OCI-M2 (cell line): ENCODE measurements at regions not wholly inside any gene's neighbourhood (a gene's known extent, or its start where the extent isn't known, plus 50 kb on each side); places are given as distances from the start of the nearest gene placed in this dataset.
"Not testable (repeated sequence)": the region's sequence is repeated elsewhere in the genome, so short reads cannot be mapped to it uniquely, and the experiment has no call there.

Source experiments
- DNase-seq: peaks from one replicate; lab custom pipeline; 2025; ENCODE audit not compliant: unreplicated experiment; lab: John Stamatoyannopoulos, UW

- no peak for DNase-seq
Observed at GRCh38 chr2:82789851-82790205, 1669.3 kb downstream of the SUCLG1 start.

GRCh38 chr2:82781176-82781915 lies 1677.7 kb downstream of the SUCLG1 start:
- DNase-seq, result no peak

- DNase-seq, result no peak
Observed at GRCh38 chr2:82780050-82780449, 1679.0 kb downstream of the SUCLG1 start.

- DNase-seq, result no peak
Observed at GRCh38 chr2:82752396-82752795, 1706.7 kb downstream of the SUCLG1 start.

- DNase-seq, result no peak
Observed at GRCh38 chr2:82748653-82749052, 1710.4 kb downstream of the SUCLG1 start.

- DNase-seq, result no peak
Observed at GRCh38 chr2:82740527-82740926, 1718.6 kb downstream of the SUCLG1 start.

- DNase-seq, result not testable (repeated sequence)
Observed at GRCh38 chr2:82737965-82738364, 1721.1 kb downstream of the SUCLG1 start.

- DNase-seq, result no peak
Observed at GRCh38 chr2:82735336-82735735, 1723.7 kb downstream of the SUCLG1 start.

GRCh38 chr2:82731824-82732223 lies 1727.3 kb downstream of the SUCLG1 start:
- no peak for DNase-seq

GRCh38 chr2:82730811-82731210 lies 1728.3 kb downstream of the SUCLG1 start:
- no peak for DNase-seq

GRCh38 chr2:82728090-82728489 lies 1731.0 kb downstream of the SUCLG1 start:
- DNase-seq, result no peak

- DNase-seq, result no peak
Observed at GRCh38 chr2:82708681-82709080, 1750.4 kb downstream of the SUCLG1 start.

- no peak for DNase-seq
Observed at GRCh38 chr2:82697231-82697630, 1761.8 kb downstream of the SUCLG1 start.

- no peak for DNase-seq
Observed at GRCh38 chr2:82694431-82694830, 1764.6 kb downstream of the SUCLG1 start.

GRCh38 chr2:82690757-82691411 lies 1768.2 kb downstream of the SUCLG1 start:
- DNase-seq, result no peak

- no peak for DNase-seq
Observed at GRCh38 chr2:82675186-82675585, 1783.9 kb downstream of the SUCLG1 start.

GRCh38 chr2:82674652-82675051 lies 1784.4 kb downstream of the SUCLG1 start:
- DNase-seq, result no peak

- DNase-seq, result no peak
Observed at GRCh38 chr2:82667491-82667890, 1791.6 kb downstream of the SUCLG1 start.

- DNase-seq, result no peak
Observed at GRCh38 chr2:82665691-82666090, 1793.4 kb downstream of the SUCLG1 start.

- no peak for DNase-seq
Observed at GRCh38 chr2:82657106-82657505, 1802.0 kb downstream of the SUCLG1 start.

GRCh38 chr2:82656420-82656819 lies 1802.7 kb downstream of the SUCLG1 start:
- DNase-seq, result no peak

- no peak for DNase-seq
Observed at GRCh38 chr2:82652117-82652516, 1807.0 kb downstream of the SUCLG1 start.

GRCh38 chr2:82650038-82650437 lies 1809.0 kb downstream of the SUCLG1 start:
- no peak for DNase-seq
